ENCODE measurements at regions not wholly inside any gene's neighbourhood (a gene's known extent, or its start where the extent isn't known, plus 50 kb on each side); places are given as distances from the start of the nearest gene placed in this dataset.

DNA sequence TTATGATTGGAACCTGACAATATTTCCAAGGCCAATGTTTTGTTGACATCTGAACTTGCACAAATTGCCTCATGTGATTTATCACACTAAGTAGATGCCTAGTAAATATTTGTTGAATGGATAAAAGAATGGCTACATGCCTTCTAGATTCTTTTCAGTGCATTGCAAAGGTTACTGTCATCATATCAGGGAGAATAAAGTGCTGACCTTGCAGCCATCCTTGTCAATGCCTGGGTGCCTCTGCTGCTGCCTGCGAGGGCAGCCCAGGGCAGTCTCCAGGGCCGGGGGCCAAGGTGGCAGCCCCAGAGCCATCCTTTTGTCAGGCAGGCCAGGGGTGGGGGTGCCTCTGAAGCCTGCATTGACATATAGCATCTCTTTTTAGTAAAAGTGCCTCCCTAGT, 325.6 kb upstream of the MTNR1B start:
- TF ChIP-seq, protein P1, sequence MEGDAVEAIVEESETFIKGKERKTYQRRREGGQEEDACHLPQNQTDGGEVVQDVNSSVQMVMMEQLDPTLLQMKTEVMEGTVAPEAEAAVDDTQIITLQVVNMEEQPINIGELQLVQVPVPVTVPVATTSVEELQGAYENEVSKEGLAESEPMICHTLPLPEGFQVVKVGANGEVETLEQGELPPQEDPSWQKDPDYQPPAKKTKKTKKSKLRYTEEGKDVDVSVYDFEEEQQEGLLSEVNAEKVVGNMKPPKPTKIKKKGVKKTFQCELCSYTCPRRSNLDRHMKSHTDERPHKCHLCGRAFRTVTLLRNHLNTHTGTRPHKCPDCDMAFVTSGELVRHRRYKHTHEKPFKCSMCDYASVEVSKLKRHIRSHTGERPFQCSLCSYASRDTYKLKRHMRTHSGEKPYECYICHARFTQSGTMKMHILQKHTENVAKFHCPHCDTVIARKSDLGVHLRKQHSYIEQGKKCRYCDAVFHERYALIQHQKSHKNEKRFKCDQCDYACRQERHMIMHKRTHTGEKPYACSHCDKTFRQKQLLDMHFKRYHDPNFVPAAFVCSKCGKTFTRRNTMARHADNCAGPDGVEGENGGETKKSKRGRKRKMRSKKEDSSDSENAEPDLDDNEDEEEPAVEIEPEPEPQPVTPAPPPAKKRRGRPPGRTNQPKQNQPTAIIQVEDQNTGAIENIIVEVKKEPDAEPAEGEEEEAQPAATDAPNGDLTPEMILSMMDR (IDR thresholded peaks at IDR 0.05; ENCODE audit: insufficient read depth, low read length, poor library complexity, severe bottlenecking): no peak
- no peak for TF ChIP-seq EZH2phosphoT487 (conservative IDR thresholded peaks at IDR 0.05; ENCODE audit: low read length)

Measured in SU-DHL-6 (cell line).